GM23338 (cell line): ENCODE measurements at regions not wholly inside any gene's neighbourhood (a gene's known extent, or its start where the extent isn't known, plus 50 kb on each side); places are given as distances from the start of the nearest gene placed in this dataset.

ENCODE experiments used
- ATAC-seq: fragments of 200-7000 bp; cut with Tn5 transposase; 3 replicates; pipeline ENCODE4 v1.9.1; 2020
- DNase-seq: peaks from one replicate; pipeline ENCODE4 v3.0.0-alpha.2; 2015; ENCODE audit warnings: low spot score
- H2AFZ ChIP-seq: fragments of 200-600 bp; sonication (generic); 2 replicates; pipeline ENCODE4 v1.8.0; 2016; ENCODE audit warnings: antibody characterized with exemption, mild to moderate bottlenecking, moderate library complexity
- H3F3A ChIP-seq: fragments of 200-600 bp; sonication (generic); replicated peaks from 2 replicates; pipeline ENCODE4 v1.8.0; 2017; ENCODE audit warnings: antibody characterized with exemption, mixed run types, low read depth
- H3K27ac ChIP-seq: fragments of 200-600 bp; sonication (generic); 2 replicates; pipeline ENCODE4 v1.6.1; 2016; ENCODE audit warnings: low read depth
- H3K27me3 ChIP-seq: fragments of 200-600 bp; sonication (generic); 2 replicates; pipeline ENCODE4 v1.8.0; 2016; ENCODE audit warnings: mild to moderate bottlenecking, mixed run types, moderate library complexity; ENCODE audit not compliant: insufficient read depth
- H3K36me3 ChIP-seq: fragments of 200-600 bp; sonication (generic); 2 replicates; pipeline ENCODE4 v1.8.0; 2016; ENCODE audit warnings: mild to moderate bottlenecking; ENCODE audit not compliant: insufficient read depth
- H3K4me1 ChIP-seq: fragments of 200-600 bp; sonication (generic); 2 replicates; pipeline ENCODE4 v1.8.0; 2016; ENCODE audit warnings: mild to moderate bottlenecking, moderate library complexity; ENCODE audit not compliant: insufficient read depth
- H3K4me2 ChIP-seq: fragments of 200-600 bp; sonication (generic); 2 replicates; pipeline ENCODE4 v1.7.1; 2017; ENCODE audit warnings: mixed run types
- H3K4me3 ChIP-seq: fragments of 200-600 bp; sonication (generic); 2 replicates; pipeline ENCODE4 v1.6.1; 2016; ENCODE audit warnings: mixed run types
- H3K79me2 ChIP-seq: fragments of 200-600 bp; sonication (generic); replicated peaks from 2 replicates; pipeline ENCODE4 v1.8.0; 2017; ENCODE audit warnings: mild to moderate bottlenecking; ENCODE audit not compliant: insufficient read depth
- H3K9me2 ChIP-seq: fragments of 200-600 bp; sonication (generic); 2 replicates; pipeline ENCODE4 v1.8.0; 2017; ENCODE audit not compliant: insufficient read depth
- H4K20me1 ChIP-seq: fragments of 200-600 bp; sonication (generic); replicated peaks from 2 replicates; pipeline ENCODE4 v1.8.0; 2017; ENCODE audit warnings: mild to moderate bottlenecking; ENCODE audit not compliant: insufficient read depth
- H3K27ac Mint-ChIP-seq: 2 replicates; pipeline ENCODE4 v1.8.0; 2020; ENCODE audit warnings: inconsistent platforms, mild to moderate bottlenecking, moderate library complexity, mixed read lengths
- H3K27me3 Mint-ChIP-seq: 3 replicates; pipeline ENCODE4 v1.8.0; 2022; ENCODE audit warnings: low read depth, mild to moderate bottlenecking, moderate library complexity, mixed read lengths, inconsistent platforms; ENCODE audit not compliant: insufficient read depth, poor library complexity
- H3K36me3 Mint-ChIP-seq: 3 replicates; pipeline ENCODE4 v1.8.0; 2021; ENCODE audit warnings: low read depth, mild to moderate bottlenecking, inconsistent platforms, moderate library complexity, mixed read lengths
- H3K4me1 Mint-ChIP-seq: 3 replicates; pipeline ENCODE4 v1.8.0; 2020; ENCODE audit warnings: mild to moderate bottlenecking, inconsistent platforms, mixed read lengths
- H3K4me3 Mint-ChIP-seq: 3 replicates; pipeline ENCODE4 v1.8.0; 2021; ENCODE audit warnings: moderate library complexity, mild to moderate bottlenecking, inconsistent platforms, mixed read lengths
- H3K9me3 Mint-ChIP-seq: 3 replicates; pipeline ENCODE4 v1.8.0; 2020; ENCODE audit warnings: moderate library complexity, mild to moderate bottlenecking, inconsistent platforms, mixed read lengths
- CREB1 ChIP-seq: fragments of 250-450 bp; sonication (Bioruptor Pico); IDR thresholded peaks from 2 replicates; pipeline ENCODE4 v1.5.0; 2020; ENCODE audit warnings: low read depth, mild to moderate bottlenecking, moderate library complexity
- CTCF ChIP-seq, 2 experiments: fragments of 200-600 bp in 1 of 2; sonication (generic) in 1 of 2; conservative IDR thresholded peaks; 2 replicates each; pipeline versions ENCODE4 v1.5.1 to v1.6.1; 2016 to 2017; ENCODE audit warnings: antibody characterized with exemption in 2 of 2, low read depth in 2 of 2, mild to moderate bottlenecking in 2 of 2, moderate library complexity in 1 of 2
- ETS1 ChIP-seq: IDR thresholded peaks from 2 replicates; pipeline ENCODE4 v1.6.1; 2016; ENCODE audit warnings: antibody characterized with exemption
- EZH2 ChIP-seq: fragments of 200-600 bp; sonication (generic); IDR thresholded peaks from one replicate; pipeline ENCODE4 v1.8.0; 2017; ENCODE audit warnings: antibody characterized with exemption, mild to moderate bottlenecking, low read depth; ENCODE audit not compliant: unreplicated experiment
- EZH2phosphoT487 ChIP-seq: fragments of 200-600 bp; sonication (generic); IDR thresholded peaks from one replicate; pipeline ENCODE4 v1.8.1; 2018; ENCODE audit warnings: antibody characterized with exemption; ENCODE audit not compliant: unreplicated experiment
- JUNB ChIP-seq: IDR thresholded peaks from one replicate; pipeline ENCODE4 v1.6.1; 2016; ENCODE audit warnings: antibody characterized with exemption; ENCODE audit not compliant: unreplicated experiment
- NANOG ChIP-seq: IDR thresholded peaks from 2 replicates; pipeline ENCODE4 v1.6.1; 2016; ENCODE audit warnings: antibody characterized with exemption, borderline replicate concordance
- POLR2AphosphoS5 ChIP-seq: IDR thresholded peaks from 2 replicates; pipeline ENCODE4 v1.6.1; 2016; ENCODE audit warnings: antibody characterized with exemption, low read depth
- REST ChIP-seq: IDR thresholded peaks from one replicate; pipeline ENCODE4 v1.6.1; 2018; ENCODE audit warnings: antibody characterized with exemption; ENCODE audit not compliant: unreplicated experiment
- STAT1 ChIP-seq: IDR thresholded peaks from one replicate; pipeline ENCODE4 v1.6.1; 2016; ENCODE audit warnings: antibody characterized with exemption; ENCODE audit not compliant: unreplicated experiment
- ZNF114 ChIP-seq: fragments of 250-450 bp; sonication (Bioruptor Pico); IDR thresholded peaks from 2 replicates; pipeline ENCODE4 v1.5.0; 2020; ENCODE audit warnings: mild to moderate bottlenecking, moderate library complexity
- ZNF331 ChIP-seq: fragments of 250-450 bp; sonication (Bioruptor Pico); IDR thresholded peaks from 2 replicates; pipeline ENCODE4 v1.5.0; 2020; ENCODE audit warnings: low read depth, mild to moderate bottlenecking, moderate library complexity
- ZNF462 ChIP-seq: fragments of 250-450 bp; sonication (Bioruptor Pico); IDR thresholded peaks from 2 replicates; pipeline ENCODE4 v1.5.0; 2020; ENCODE audit warnings: mild to moderate bottlenecking, moderate library complexity

- TF ChIP-seq ETS1, result no peak
Measured at GRCh38 chr6:85063611-85064010, 299.2 kb upstream of the TBX18 start (continued).

- Histone ChIP-seq H2AFZ (no peak overlapping the region), H3K27me3 (no peaks in the 10 kb centered on the region), H4K20me1 (no peaks in the 10 kb centered on the region), H3K79me2 (no peaks in the 10 kb centered on the region), H3K4me3 (no peak overlapping the region), H3F3A (no peaks in the 10 kb centered on the region), H3K9me2 (no peaks in the 10 kb centered on the region), H3K4me1 (no peaks in the 10 kb centered on the region), H3K4me2 (no peak overlapping the region), H3K36me3 (no peaks in the 10 kb centered on the region), H3K27ac (no peak overlapping the region)
- no peak for DNase-seq
- H3K36me3 Mint-ChIP-seq, result no peaks in the 10 kb centered on the region
- H3K4me3 Mint-ChIP-seq, result no peak overlapping the region
- H3K9me3 Mint-ChIP-seq, result no peaks in the 10 kb centered on the region; the same call in 2 of the 3 replicates
- H3K27me3 Mint-ChIP-seq, result peaks cover 2% of the 10 kb centered on the region
- H3K27ac Mint-ChIP-seq, result no peak overlapping the region
- peaks cover 8% of the 10 kb centered on the region for H3K4me1 Mint-ChIP-seq
- ATAC-seq, result no peak
- no peak for TF ChIP-seq EZH2
- TF ChIP-seq STAT1, result no peak
- TF ChIP-seq EZH2phosphoT487, result no peak
- TF ChIP-seq CREB1 (CRISPR knock-in tag), result no peak
- no peak for TF ChIP-seq REST
- TF ChIP-seq JUNB, result no peak
- no peak for TF ChIP-seq POLR2AphosphoS5
- TF ChIP-seq NANOG, result no peak
- TF ChIP-seq ZNF331 (CRISPR knock-in tag), result no peak
- no peak for TF ChIP-seq ZNF462 (CRISPR knock-in tag)
- no peak for TF ChIP-seq ZNF114 (CRISPR knock-in tag)
- TF ChIP-seq CTCF (conservative IDR thresholded peaks at IDR 0.05; ENCODE audit: low read depth in 2 of 2), result no peak
Measured at GRCh38 chr6:85062884-85063283, 298.5 kb upstream of the TBX18 start.
